Vagina (tissue), 2 donors: ENCODE measurements at regions not wholly inside any gene's neighbourhood (a gene's known extent, or its start where the extent isn't known, plus 50 kb on each side); places are given as distances from the start of the nearest gene placed in this dataset.

Experiments
- CTCF ChIP-seq, 3 experiments: fragments of 450-650 bp in 2 of 3; fragments of 200-600 bp in 1 of 3; sonication (generic) in 1 of 3; IDR thresholded peaks; one replicate each; pipeline ENCODE4 v1.5.1; 2017 to 2019; ENCODE audit warnings: antibody characterized with exemption in 3 of 3, mild to moderate bottlenecking in 2 of 3, moderate library complexity in 2 of 3
- POLR2A ChIP-seq, 2 donors: fragments of 450-650 bp; IDR thresholded peaks; one replicate each; pipeline ENCODE4 v1.6.1; 2017; ENCODE audit warnings: antibody characterized with exemption in 2 of 2, mild to moderate bottlenecking in 2 of 2, moderate library complexity in 2 of 2

DNA sequence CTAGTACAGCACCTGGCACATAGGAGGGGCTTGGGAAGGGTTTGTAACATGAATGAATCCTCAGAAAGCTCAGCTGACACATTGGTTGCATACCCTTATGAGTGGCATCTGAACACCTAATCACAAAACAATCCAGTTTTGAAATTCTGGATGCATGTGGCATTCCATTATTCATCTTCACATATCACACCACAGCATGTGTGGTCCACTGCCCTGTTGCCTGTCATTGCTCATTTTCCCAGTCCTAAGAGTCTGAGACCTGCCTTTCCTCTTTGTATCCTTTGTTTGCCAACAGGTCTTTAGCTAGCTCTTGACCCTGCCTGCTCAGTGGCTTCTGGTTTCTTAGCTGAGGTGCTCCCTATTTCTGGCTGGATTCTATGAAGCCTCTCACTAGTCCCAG lies 170.8 kb upstream of the ASIC2 start:
- TF ChIP-seq POLR2A (IDR thresholded peaks at IDR 0.05) (no peak), CTCF (IDR thresholded peaks at IDR 0.05) (no peak)
